GM19395 (cell line): ENCODE measurements at regions not wholly inside any gene's neighbourhood (a gene's known extent, or its start where the extent isn't known, plus 50 kb on each side); places are given as distances from the start of the nearest gene placed in this dataset.

Experiments used
- ATAC-seq: cut with Tn5 transposase; IDR thresholded peaks from one replicate; pipeline ENCODE4 v1.9.1; 2021; ENCODE audit warnings: mild to moderate bottlenecking, moderate library complexity; ENCODE audit not compliant: unreplicated experiment

DNA sequence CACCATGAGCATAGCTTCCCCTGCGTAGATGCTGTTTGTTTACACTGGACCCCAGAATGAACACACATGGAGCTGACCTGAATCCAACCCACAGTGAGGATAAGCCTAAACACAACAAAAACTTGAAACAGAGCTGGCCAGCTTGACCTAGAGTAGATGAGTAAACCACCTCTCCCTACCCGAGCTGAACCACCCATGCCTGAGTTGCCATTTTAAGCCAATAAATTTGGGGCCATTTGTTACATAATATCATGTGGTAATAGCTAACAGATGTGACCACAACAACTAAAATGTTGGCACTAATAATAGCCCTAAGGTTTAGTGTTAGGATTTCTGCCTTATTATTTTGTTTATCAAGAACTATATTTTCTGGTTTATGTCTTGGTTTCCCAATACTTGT is 103.2 kb upstream of the GRIK2 start:
- no peak for ATAC-seq

- ATAC-seq: no peak
Measured at GRCh38 chr6:101294051-101294638, 99.4 kb upstream of the GRIK2 start.

- ATAC-seq: no peak
Measured at GRCh38 chr6:101294676-101295075, 98.8 kb upstream of the GRIK2 start.

DNA sequence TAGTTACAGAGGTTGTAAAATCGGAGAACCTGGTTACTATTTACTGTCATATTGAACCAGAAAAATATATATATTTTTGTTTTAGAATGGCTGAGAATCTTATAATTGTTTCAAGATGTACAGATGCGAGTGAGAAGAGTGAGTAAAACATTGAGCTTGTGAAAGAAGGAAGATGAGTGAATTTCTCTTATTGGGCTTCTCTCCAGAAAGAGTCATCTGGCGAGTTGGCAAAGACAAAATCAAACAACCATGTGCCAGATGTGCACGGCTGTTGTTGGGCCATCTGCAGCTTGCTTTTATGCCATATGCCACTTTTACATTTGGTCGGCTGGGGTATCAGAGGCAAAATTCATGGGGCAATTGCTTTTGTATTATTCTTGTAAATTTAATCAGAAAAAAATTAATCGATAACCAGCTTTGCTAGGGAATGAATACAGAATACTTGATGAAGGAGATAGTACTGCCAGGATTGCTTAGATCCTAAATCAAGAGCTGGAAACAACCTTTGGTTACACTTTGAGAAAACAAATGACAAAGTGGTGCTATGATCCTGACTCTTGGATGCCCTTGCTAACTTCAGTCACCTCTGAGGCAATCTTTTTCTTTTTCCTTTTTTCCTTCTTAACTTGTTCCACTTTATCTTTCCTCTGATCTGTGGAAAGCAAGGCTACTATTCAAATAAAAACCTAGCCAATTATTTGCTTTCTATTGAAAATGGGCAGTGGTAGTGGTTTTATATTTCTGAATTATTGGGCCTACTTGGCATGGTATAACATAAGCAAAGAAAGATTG is 97.1 kb upstream of the GRIK2 start:
- ATAC-seq: no peak

- no peak for ATAC-seq
Measured at GRCh38 chr6:101302593-101302992, 90.9 kb upstream of the GRIK2 start.

DNA sequence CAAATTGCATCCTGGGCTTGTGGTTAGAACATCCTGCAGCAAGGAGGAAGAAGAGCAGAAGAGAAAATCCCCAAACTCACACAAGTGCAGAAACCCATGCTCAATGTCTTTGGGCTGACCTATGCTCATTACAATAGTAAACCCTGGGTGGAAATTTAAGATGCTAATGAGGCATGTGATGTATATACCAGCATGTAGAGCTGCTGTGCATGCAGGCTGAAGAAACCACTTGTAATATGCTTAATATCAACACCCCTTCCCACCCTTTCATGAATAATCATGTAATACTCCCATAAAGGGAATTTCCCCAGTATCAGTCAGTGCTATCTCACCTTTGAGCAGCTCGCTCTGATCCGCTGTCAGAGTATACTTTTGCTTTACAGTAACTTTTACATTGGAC is 90.0 kb upstream of the GRIK2 start:
- ATAC-seq: no peak

- peak; percentile 65 for ATAC-seq
Measured at GRCh38 chr6:101312652-101313051, 80.9 kb upstream of the GRIK2 start.

DNA sequence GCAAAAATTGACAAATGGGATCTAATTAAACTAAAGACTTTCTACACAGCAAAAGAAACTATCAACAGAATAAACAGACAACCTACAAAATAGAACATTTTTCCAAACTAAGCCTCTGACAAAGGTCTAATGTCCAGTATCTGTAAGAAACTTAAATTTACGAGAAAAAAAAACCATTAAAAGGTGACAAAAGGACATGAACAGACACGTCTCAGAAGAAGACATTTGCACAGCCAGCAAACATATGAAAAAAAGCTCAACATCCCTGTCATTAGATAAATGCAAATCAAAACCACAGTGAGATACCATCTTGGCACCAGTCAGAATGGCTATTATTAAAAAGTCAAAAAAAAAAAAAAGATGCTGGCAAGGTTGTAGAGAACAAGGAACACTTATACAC is 70.6 kb upstream of the GRIK2 start:
- no peak for ATAC-seq

- ATAC-seq: no peak
Measured at GRCh38 chr6:101326411-101326810, 67.1 kb upstream of the GRIK2 start.

DNA sequence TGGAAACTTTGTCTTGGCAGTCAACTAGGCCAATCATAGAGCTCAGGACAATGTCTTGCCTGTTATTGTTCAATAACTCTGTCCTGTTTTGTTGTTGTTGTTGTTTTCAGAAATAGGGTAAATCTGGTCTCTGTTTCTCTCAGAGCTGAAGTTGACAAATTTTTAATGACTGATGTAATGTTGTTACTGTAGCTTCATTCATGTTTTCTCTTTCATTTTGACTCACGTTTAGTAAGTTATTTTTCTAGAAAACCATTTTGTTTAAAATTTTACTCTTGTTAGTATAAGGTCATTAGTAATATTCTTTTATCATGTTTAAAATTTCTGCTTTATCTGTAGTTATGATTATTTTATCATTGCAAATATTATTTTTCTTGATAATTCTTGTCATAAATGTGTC is 51.6 kb upstream of the GRIK2 start:
- no peak for ATAC-seq
